HG02884 (cell line): ENCODE measurements at regions not wholly inside any gene's neighbourhood (a gene's known extent, or its start where the extent isn't known, plus 50 kb on each side); places are given as distances from the start of the nearest gene placed in this dataset.

ENCODE experiments used
- ATAC-seq: cut with Tn5 transposase; IDR thresholded peaks from one replicate; pipeline ENCODE4 v1.9.1; 2021; ENCODE audit warnings: mild to moderate bottlenecking, moderate library complexity; ENCODE audit not compliant: unreplicated experiment

GRCh38 chr2:12597610-12598009 is 119.1 kb upstream of the TRIB2 start:
- ATAC-seq, result no peak

DNA sequence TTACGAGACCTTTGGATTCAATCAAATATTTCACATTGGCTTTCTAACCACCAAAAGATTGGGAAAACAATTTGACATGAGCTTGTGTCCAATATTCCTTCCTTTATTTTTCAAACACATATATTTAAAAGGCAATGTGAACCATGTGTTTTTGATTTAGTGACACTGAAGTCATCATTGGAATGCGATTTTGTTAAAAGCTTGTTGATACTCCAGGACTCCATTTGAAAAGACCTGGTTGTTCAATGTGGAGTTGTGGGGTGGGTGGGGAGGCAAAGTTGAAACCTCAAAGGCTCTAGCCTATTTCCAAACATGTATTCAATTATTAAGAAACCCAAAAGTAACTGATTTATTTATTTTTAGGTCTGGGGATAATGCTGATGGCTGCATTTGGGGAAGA is 114.1 kb upstream of the TRIB2 start:
- ATAC-seq, result no peak

- no peak for ATAC-seq
These were observed 112.9 kb upstream of the TRIB2 start for GRCh38 chr2:12603781-12604295.

DNA sequence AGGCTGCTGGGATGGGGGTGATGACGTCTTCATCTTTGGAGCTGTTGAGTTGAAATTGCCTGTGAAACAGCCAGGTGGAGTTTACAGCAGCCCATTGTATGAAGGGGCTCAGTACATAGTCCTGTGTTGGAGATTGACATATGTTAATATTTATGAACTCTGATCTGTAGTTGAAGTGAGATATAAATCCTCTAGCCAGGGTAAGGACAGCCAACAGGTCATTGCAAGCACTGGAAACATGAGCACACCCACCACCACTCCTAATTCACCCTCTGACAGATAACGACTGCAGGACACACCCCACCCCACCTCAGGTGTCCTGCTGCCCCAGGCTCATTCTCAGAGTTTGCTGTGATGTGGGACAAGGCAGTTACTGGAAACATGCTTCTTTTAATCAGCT is 112.4 kb upstream of the TRIB2 start:
- no peak for ATAC-seq

- ATAC-seq, result no peak
These were observed 111.4 kb upstream of the TRIB2 start for GRCh38 chr2:12605366-12605765.

DNA sequence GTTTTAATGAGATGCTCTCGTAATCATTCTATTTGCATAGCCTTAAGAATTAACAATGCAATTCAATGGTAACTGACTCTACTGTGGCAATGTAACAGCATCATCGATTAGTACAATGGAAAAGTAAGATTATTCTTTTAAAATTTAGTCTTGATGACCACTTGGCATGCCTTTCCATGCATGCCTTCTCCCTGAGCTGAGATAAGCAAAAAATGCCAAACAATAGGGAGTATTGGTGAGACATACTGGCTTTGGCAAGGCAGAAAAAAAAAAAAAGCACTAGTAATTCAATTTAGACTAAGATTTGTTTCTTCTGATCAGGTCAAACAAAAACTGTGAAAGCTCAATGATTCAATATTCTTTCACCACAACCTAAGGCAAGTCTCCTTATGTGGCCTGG is 110.8 kb upstream of the TRIB2 start:
- no peak for ATAC-seq

DNA sequence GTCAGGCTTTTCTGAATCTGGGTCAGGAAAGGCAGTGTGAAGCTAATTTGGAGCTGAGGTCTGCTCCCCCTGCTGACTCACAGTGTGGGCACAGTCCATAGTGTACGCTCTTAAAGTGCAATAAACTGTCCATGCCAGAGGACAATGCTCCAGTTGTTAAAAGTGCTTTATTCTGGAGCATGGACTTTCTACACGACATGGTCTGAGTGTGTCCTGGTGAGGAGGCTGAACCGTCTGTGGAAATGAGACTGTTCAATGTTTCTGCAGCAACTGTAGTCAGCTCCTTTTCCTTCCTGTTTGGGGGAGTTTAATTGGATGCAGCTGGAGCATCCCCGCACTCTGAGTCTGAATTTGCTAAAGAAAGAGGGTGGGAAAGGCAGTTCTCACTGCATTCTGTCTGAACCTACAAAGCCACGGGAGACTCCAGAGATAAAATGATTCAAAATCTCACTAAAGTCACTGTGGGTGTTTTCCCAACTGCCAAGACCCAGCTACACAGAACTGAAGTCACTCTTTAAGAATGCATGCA is 110.2 kb upstream of the TRIB2 start:
- no peak for ATAC-seq

- no peak for ATAC-seq
These were observed 108.8 kb upstream of the TRIB2 start for GRCh38 chr2:12607971-12608370.

DNA sequence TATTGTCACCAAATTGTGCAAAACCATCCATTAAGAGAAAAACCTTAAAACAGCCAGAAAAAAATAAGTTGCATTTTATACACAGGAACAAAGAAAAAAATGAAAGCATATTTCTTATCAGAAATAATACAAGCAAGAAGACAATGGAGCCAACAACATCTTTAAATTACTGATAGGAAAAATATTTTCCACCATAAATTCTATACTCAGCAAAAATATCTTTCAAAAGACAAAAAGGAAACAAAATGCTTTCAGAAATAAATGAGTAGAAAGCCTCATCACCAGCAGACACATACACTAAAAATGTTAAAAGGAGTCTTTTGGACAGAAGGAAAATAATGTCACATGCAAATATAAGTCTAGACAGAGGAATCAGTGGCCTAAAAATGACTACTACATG is 106.4 kb upstream of the TRIB2 start:
- ATAC-seq, result no peak

- no peak for ATAC-seq
These were observed 104.6 kb upstream of the TRIB2 start for GRCh38 chr2:12612168-12612567.

DNA sequence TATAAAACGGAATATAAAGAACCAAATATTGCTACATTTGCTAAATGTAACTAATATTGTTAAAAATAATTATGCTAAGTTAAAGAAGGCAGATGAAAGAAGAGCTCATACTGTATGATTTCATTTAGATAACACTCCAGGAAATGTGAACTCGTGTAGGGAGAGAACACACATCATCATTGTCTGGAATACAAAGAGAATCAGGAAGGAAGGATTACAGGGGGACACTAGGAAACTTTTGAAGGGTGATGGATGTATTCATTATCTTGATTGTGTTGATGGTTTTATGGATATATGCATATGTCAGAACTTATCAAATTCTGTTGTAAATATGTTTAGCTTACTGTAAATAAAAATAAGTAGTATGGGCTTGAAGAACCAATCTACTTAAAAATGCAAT is 104.1 kb upstream of the TRIB2 start:
- ATAC-seq, result no peak

- peak; percentile 64 for ATAC-seq
These were observed 103.5 kb upstream of the TRIB2 start for GRCh38 chr2:12613137-12613835.

GRCh38 chr2:12615509-12615908 is 101.2 kb upstream of the TRIB2 start:
- no peak for ATAC-seq

GRCh38 chr2:12616456-12617156 is 100.1 kb upstream of the TRIB2 start:
- ATAC-seq, result no peak

DNA sequence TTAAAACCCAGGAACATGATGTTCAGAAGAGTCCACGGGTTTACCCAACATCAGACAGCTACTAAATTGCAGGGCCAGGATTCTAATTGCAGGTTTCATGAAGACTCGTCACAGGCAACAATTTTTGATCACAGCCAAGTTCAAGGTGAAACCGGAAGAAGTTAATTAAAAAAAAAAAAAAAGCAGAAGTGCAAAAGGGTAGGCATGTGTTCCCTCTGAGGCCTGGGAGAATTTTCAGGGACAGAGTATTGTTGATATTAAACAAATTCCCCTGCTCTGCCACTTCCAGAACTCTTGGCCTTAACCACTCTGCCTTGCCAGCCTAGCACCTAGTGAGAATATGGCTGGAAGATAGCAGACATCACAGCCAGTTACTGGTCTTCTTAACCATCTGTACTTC is 99.4 kb upstream of the TRIB2 start:
- ATAC-seq, result no peak

DNA sequence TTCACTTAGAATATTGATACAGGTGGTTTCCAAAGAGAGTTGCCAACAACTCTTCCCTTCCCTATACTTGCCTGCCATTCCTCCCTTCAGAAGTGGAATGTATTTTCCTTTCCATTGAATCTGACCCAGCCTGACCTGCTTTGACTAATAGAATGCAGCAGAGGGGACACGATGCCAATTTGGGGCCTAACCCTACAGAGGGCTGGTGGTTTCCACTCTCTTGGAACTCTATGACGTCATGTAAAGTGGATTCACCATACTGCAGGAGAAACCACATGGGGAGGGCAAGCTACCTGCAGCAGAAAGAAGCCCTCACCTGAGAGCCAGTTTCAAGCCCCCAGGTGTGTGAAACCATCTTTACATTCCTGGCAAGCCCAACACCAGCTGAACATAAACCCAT is 98.9 kb upstream of the TRIB2 start:
- no peak for ATAC-seq

- no peak for ATAC-seq
These were observed 98.2 kb upstream of the TRIB2 start for GRCh38 chr2:12618576-12618975.

DNA sequence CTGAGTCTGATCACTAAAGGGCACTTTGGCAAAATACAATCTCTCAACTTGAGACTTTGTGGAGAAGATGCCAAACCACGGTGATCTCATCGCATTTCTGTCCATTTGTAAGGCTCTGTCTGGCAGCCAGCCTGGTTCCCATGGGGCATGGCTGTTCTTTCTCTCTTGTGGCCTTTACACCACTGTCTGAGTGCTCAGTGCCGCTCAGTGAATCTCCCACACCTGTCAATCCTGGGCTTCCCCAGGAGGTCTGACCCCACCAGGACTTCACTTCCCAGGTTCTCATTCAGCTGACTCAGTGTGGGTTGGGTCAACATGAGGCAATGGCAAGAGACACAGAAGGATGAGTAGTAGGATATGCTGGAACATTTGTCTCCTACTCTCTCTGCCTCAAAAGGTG is 96.8 kb upstream of the TRIB2 start:
- no peak for ATAC-seq

- no peak for ATAC-seq
These were observed 96.0 kb upstream of the TRIB2 start for GRCh38 chr2:12620759-12621158.

GRCh38 chr2:12623051-12623450 is 93.7 kb upstream of the TRIB2 start:
- ATAC-seq, result no peak

DNA sequence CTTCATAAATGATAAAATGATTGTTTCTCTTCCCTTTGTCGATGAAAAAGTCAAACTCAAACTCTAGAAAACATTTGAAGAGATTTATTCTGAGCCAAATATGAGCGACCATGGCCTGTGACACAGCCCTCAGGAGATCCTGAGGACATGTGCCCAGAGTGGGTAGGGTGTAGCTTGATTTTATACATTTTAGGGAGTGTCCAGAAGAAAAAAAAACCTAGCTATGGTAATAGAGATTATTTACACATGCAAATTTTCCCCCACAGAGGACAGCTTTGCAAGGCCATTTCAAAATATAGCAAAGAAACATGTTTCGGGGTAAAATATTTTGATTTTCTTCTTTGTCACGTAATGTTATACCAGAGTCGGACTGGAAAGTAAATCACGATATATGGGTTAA is 92.4 kb upstream of the TRIB2 start:
- ATAC-seq, result no peak

DNA sequence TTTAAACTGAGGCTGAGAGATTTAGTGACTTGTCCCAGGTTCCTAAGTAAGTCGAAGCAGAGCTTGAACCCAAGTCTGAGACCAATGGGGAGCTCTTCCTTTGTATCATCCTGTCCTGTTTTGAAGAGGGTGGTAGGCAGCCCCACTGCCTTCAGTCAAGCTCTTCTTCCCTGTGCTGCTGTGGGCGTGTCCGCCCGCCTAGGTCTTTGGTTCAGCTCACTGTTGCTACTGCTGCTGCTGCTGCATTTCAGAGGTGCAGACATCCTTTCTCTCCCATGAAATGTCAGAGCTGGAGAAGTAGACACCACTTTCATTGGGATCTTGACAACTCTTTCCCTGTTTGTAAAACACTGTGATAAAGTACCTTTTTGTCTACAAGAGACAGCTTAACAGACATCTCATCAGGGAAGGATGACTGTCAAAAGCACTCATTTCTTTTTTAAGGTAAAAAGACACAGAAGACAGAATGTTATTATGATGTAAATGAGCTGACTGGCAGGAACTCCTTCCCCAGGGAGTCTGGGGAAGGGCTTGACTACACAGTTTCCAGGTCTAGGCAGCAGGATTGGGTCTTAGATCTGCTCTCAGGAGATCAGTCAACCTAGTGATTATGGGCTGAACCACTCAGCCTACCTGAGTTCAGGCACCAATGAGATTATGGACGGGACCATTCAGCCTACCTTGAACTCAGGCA is 91.7 kb upstream of the TRIB2 start:
- no peak for ATAC-seq
